Mononuclear cell (primary cell): ENCODE measurements at regions not wholly inside any gene's neighbourhood (a gene's known extent, or its start where the extent isn't known, plus 50 kb on each side); places are given as distances from the start of the nearest gene placed in this dataset.

Experiments
- H3K27me3 ChIP-seq: 2 replicates; pipeline ENCODE4 v1.6.0; 2011; ENCODE audit warnings: low read length, control low read depth; ENCODE audit not compliant: insufficient read depth
- H3K4me1 ChIP-seq: 2 replicates; pipeline ENCODE4 v1.5.1; 2011; ENCODE audit warnings: mild to moderate bottlenecking, low read length, control low read depth; ENCODE audit not compliant: insufficient read depth
- H3K4me3 ChIP-seq: 2 replicates; pipeline ENCODE4 v1.5.1; 2011; ENCODE audit warnings: mild to moderate bottlenecking, low read length, moderate library complexity
- H3K9me3 ChIP-seq: 2 replicates; pipeline ENCODE4 v1.5.1; 2011; ENCODE audit warnings: low read depth, mild to moderate bottlenecking, control low read depth, low read length

DNA sequence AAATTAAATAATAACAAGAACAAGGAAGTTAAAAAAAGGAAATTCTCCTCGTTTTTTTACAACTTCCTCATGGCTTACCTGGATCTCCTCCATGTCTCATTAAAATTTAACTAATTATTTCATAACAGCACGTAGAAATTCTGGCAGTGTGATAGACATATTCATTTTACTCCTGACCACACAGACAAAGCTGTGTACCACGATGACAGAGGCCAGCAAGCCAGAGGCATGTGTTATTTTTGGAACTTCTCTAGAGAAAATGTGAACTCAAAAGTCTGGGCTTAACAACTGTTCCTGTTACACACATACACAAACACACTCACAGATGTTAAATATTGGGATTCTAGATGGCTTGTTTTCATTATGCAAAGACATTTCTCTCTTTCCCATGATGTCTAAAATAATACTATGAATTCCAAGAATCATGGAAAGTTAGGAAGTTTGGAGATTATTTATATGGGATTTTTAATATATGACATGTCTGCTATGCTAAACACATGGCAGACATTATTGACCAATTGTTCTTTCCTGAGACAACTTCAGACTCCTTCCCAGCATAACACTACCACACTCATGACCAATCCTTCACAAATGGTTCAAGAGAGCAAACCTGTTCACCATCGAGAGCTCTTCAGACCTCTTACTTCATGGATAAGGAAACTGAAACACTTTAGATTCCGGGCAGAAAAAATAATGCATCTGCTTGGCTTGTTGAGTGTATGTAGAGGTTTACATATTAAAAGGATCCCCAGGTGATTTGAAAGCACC is 158.7 kb downstream of the DACT1 start:
- Histone ChIP-seq H3K27me3 (no peaks in the 10 kb centered on the region), H3K4me3 (no peak overlapping the region), H3K9me3 (no peaks in the 10 kb centered on the region), H3K4me1 (no peaks in the 10 kb centered on the region)

- Histone ChIP-seq H3K4me1 (no peaks in the 10 kb centered on the region), H3K4me3 (no peak overlapping the region), H3K9me3 (no peaks in the 10 kb centered on the region), H3K27me3 (no peaks in the 10 kb centered on the region)
Measured at GRCh38 chr14:58797010-58797429, 159.3 kb downstream of the DACT1 start.

GRCh38 chr14:58798173-58798572 is 160.4 kb downstream of the DACT1 start:
- no peak overlapping the region for H3K4me3 ChIP-seq
- H3K27me3 ChIP-seq: no peaks in the 10 kb centered on the region
- no peaks in the 10 kb centered on the region for H3K9me3 ChIP-seq
- no peaks in the 10 kb centered on the region for H3K4me1 ChIP-seq

- H3K9me3 ChIP-seq: no peaks in the 10 kb centered on the region
Measured at GRCh38 chr14:58801086-58801485, 163.3 kb downstream of the DACT1 start.

GRCh38 chr14:58805057-58805456 is 167.3 kb downstream of the DACT1 start:
- Histone ChIP-seq H3K4me1 (no peaks in the 10 kb centered on the region), H3K27me3 (no peaks in the 10 kb centered on the region), H3K4me3 (no peak overlapping the region), H3K9me3 (no peaks in the 10 kb centered on the region)

More at GRCh38 chr14:58801086-58801485, 163.3 kb downstream of the DACT1 start:
- H3K27me3 ChIP-seq: no peaks in the 10 kb centered on the region
- H3K4me3 ChIP-seq: no peak overlapping the region
- no peaks in the 10 kb centered on the region for H3K4me1 ChIP-seq

- H3K4me1 ChIP-seq: no peaks in the 10 kb centered on the region
- H3K4me3 ChIP-seq: no peak overlapping the region
- no peaks in the 10 kb centered on the region for H3K9me3 ChIP-seq
- no peaks in the 10 kb centered on the region for H3K27me3 ChIP-seq
Measured at GRCh38 chr14:58805605-58806409, 168.0 kb downstream of the DACT1 start.

- Histone ChIP-seq H3K4me1 (no peaks in the 10 kb centered on the region), H3K9me3 (no peaks in the 10 kb centered on the region), H3K27me3 (no peaks in the 10 kb centered on the region), H3K4me3 (no peak overlapping the region)
Measured at GRCh38 chr14:58807191-58807590, 169.4 kb downstream of the DACT1 start.

DNA sequence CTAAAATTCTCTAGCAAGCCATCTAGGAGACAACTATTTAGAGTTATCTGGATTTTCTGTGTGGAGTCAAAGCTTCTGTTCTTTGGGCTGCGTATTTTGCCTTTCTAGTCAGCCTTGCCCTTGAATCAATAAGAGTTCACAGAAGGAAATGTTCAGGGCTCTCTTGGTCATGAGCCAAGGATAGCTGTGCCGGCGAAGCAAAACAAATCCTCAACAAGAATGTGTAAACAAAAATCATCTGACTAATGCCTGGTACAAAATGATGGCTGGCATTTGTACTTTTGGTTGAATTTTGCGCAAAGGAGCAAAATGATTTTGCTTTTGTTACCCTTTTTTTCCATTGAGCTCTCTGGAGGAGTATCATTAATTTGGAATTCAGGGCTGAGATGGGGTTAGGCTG is 171.1 kb downstream of the DACT1 start:
- H3K4me3 ChIP-seq: no peak overlapping the region
- no peaks in the 10 kb centered on the region for H3K27me3 ChIP-seq
- no peaks in the 10 kb centered on the region for H3K9me3 ChIP-seq
- H3K4me1 ChIP-seq: no peaks in the 10 kb centered on the region

GRCh38 chr14:58809520-58809919 is 171.8 kb downstream of the DACT1 start:
- H3K4me3 ChIP-seq: no peak overlapping the region

DNA sequence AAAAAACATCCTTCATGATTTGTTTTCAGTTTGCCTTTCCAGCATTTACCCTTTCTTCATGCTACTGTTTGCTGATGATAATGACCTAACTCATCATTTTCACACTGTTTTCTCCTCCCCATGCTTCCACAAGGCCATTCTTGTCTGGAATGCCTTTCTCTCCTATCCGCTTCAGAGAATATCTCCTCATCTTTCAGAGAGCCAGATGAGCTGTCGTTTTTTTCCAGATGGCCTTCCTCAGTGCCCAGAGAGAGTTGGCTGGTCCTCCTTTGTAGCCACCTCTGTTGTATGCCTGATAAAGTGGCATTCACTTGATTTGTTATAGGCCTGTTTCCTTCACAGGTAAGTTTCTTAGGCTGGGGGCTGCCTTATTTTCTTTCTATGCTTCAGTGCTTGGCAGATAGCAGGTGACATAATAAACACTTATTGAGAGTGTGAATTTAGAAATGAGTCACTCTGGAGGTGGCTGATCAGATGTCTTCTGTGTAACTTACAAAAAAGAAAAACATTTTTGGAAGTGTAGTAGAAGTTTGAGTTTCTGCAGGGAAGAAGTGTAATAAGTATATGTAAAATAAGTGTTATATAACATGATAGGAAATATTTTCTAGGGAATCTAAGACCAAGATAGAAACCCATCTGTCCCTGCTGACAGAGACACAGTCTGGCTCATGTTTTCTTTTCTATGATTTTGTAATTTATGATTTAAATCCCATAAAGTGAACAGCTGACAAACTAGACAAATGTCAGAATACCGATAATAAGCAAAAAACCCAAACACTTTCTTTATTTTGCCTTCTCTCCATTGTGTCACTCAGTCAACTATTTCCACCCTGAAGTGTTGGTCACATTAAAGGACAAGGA is 174.5 kb downstream of the DACT1 start:
- no peaks in the 10 kb centered on the region for H3K9me3 ChIP-seq
- no peaks in the 10 kb centered on the region for H3K27me3 ChIP-seq
- no peaks in the 10 kb centered on the region for H3K4me1 ChIP-seq
- no peak overlapping the region for H3K4me3 ChIP-seq

More at GRCh38 chr14:58809520-58809919, 171.8 kb downstream of the DACT1 start:
- Histone ChIP-seq H3K9me3 (no peaks in the 10 kb centered on the region), H3K27me3 (no peaks in the 10 kb centered on the region), H3K4me1 (no peaks in the 10 kb centered on the region)

DNA sequence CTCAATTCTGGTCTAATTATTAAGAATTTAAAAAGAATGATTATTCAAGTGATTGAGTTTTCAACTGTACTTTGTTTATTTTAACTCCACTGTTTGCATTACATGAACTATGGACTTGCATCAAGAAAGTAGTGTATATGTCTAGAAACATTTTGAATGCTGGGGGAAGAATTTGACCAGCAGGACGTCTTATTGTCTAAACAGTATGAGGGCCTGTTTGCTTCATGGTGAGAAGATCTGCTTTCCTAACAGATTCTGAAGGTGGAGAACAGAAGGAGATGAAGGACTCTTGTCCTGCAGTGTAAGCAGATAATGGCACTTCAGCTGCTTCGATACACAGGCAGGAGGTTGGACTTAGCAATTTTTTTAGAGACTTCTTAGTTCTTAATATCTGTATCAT is 176.0 kb downstream of the DACT1 start:
- no peak overlapping the region for H3K4me3 ChIP-seq
- H3K27me3 ChIP-seq: no peaks in the 10 kb centered on the region

GRCh38 chr14:58814466-58814865 is 176.7 kb downstream of the DACT1 start:
- H3K9me3 ChIP-seq: no peaks in the 10 kb centered on the region
- H3K27me3 ChIP-seq: no peaks in the 10 kb centered on the region
- no peak overlapping the region for H3K4me3 ChIP-seq
- H3K4me1 ChIP-seq: no peaks in the 10 kb centered on the region

More for the DNA sequence above, 176.0 kb downstream of the DACT1 start:
- H3K9me3 ChIP-seq: no peaks in the 10 kb centered on the region
- H3K4me1 ChIP-seq: no peaks in the 10 kb centered on the region

GRCh38 chr14:58815161-58815701 is 177.5 kb downstream of the DACT1 start:
- Histone ChIP-seq H3K4me1 (no peaks in the 10 kb centered on the region), H3K9me3 (no peaks in the 10 kb centered on the region), H3K27me3 (no peaks in the 10 kb centered on the region), H3K4me3 (no peak overlapping the region)

GRCh38 chr14:58815794-58816193 is 178.0 kb downstream of the DACT1 start:
- Histone ChIP-seq H3K9me3 (no peaks in the 10 kb centered on the region), H3K4me1 (no peaks in the 10 kb centered on the region), H3K27me3 (no peaks in the 10 kb centered on the region), H3K4me3 (no peak overlapping the region)
